H9 (cell line): ENCODE measurements at regions not wholly inside any gene's neighbourhood (a gene's known extent, or its start where the extent isn't known, plus 50 kb on each side); places are given as distances from the start of the nearest gene placed in this dataset.

ENCODE experiments used
- DNase-seq: peaks from one replicate; pipeline ENCODE4 v3.0.0-alpha.2; 2017
- H2AFZ ChIP-seq: one replicate; pipeline ENCODE4 v1.6.1; 2013; ENCODE audit warnings: mild to moderate bottlenecking, low read length, control low read depth, moderate library complexity
- H2AK5ac ChIP-seq: 2 replicates; pipeline ENCODE4 v1.6.1; 2013; ENCODE audit warnings: low read length, control low read depth, mixed read lengths; ENCODE audit not compliant: insufficient read length
- H2BK120ac ChIP-seq: one replicate; pipeline ENCODE4 v1.6.1; 2013; ENCODE audit warnings: low read depth, mild to moderate bottlenecking, low read length, control low read depth, inconsistent platforms; ENCODE audit not compliant: poor library complexity, severe bottlenecking
- H2BK12ac ChIP-seq: 2 replicates; pipeline ENCODE4 v1.6.1; 2013; ENCODE audit warnings: low read length, control low read depth, mixed read lengths, low read depth; ENCODE audit not compliant: insufficient read length
- H2BK15ac ChIP-seq: 2 replicates; pipeline ENCODE4 v1.6.1; 2013; ENCODE audit warnings: low read depth, low read length, control low read depth
- H2BK20ac ChIP-seq: one replicate; pipeline ENCODE4 v1.6.1; 2013; ENCODE audit warnings: low read depth, mild to moderate bottlenecking, low read length, control low read depth, inconsistent platforms; ENCODE audit not compliant: poor library complexity, severe bottlenecking
- H2BK5ac ChIP-seq: 2 replicates; pipeline ENCODE4 v1.6.1; 2013; ENCODE audit warnings: low read length, control low read depth, mixed read lengths; ENCODE audit not compliant: insufficient read length
- H3K14ac ChIP-seq: 2 replicates; pipeline ENCODE4 v1.6.1; 2013; ENCODE audit warnings: low read length, control low read depth; ENCODE audit not compliant: insufficient read depth
- H3K18ac ChIP-seq: 2 replicates; pipeline ENCODE4 v1.6.1; 2013; ENCODE audit warnings: low read depth, mild to moderate bottlenecking, mixed read lengths, low read length, control low read depth; ENCODE audit not compliant: insufficient read length
- H3K23ac ChIP-seq: 2 replicates; pipeline ENCODE4 v1.6.1; 2013; ENCODE audit warnings: low read length, control low read depth, mixed read lengths, low read depth; ENCODE audit not compliant: insufficient read length
- H3K23me2 ChIP-seq: 2 replicates; pipeline ENCODE4 v1.6.1; 2013; ENCODE audit warnings: low read depth, mild to moderate bottlenecking, mixed read lengths, low read length, control low read depth; ENCODE audit not compliant: insufficient read length, poor library complexity, severe bottlenecking
- H3K27ac ChIP-seq: 2 replicates; pipeline ENCODE4 v1.5.1; 2013; ENCODE audit warnings: low read length, control low read depth, mixed read lengths, low read depth; ENCODE audit not compliant: insufficient read length
- H3K27me3 ChIP-seq: 2 replicates; pipeline ENCODE4 v1.6.1; 2013; ENCODE audit warnings: low read length, control low read depth, inconsistent platforms; ENCODE audit not compliant: insufficient read depth
- H3K4ac ChIP-seq: 2 replicates; pipeline ENCODE4 v1.6.1; 2013; ENCODE audit warnings: low read depth, mild to moderate bottlenecking, control low read depth, inconsistent platforms, low read length, moderate library complexity
- H3K4me1 ChIP-seq: 2 replicates; pipeline ENCODE4 v1.6.1; 2013; ENCODE audit warnings: low read length, control low read depth, inconsistent platforms; ENCODE audit not compliant: insufficient read depth
- H3K4me2 ChIP-seq: 2 replicates; pipeline ENCODE4 v1.6.1; 2013; ENCODE audit warnings: low read length, control low read depth, mixed read lengths; ENCODE audit not compliant: insufficient read length, insufficient read depth
- H3K56ac ChIP-seq: 2 replicates; pipeline ENCODE4 v1.6.1; 2013; ENCODE audit warnings: low read depth, mild to moderate bottlenecking, mixed read lengths, low read length, control low read depth; ENCODE audit not compliant: insufficient read length
- H3K79me1 ChIP-seq: 2 replicates; pipeline ENCODE4 v1.6.1; 2013; ENCODE audit warnings: low read depth, mild to moderate bottlenecking, moderate library complexity, low read length, control low read depth, inconsistent platforms; ENCODE audit not compliant: insufficient read depth, poor library complexity, severe bottlenecking
- H3K79me2 ChIP-seq: 2 replicates; pipeline ENCODE4 v1.6.1; 2013; ENCODE audit warnings: low read length, control low read depth, inconsistent platforms; ENCODE audit not compliant: insufficient read depth
- H3K9ac ChIP-seq: 2 replicates; pipeline ENCODE4 v1.6.1; 2013; ENCODE audit warnings: low read length, control low read depth, mixed read lengths; ENCODE audit not compliant: insufficient read length; ENCODE audit errors: extremely low read depth
- H3K9me3 ChIP-seq: one replicate; pipeline ENCODE4 v1.6.1; 2013; ENCODE audit warnings: low read depth, low read length, inconsistent platforms; ENCODE audit not compliant: control insufficient read depth
- H3T11ph ChIP-seq: one replicate; pipeline ENCODE4 v1.6.1; 2013; ENCODE audit warnings: mild to moderate bottlenecking, low read length, control low read depth, inconsistent platforms
- H4K20me1 ChIP-seq: one replicate; pipeline ENCODE4 v1.6.1; 2013; ENCODE audit not compliant: control insufficient read depth, insufficient read length, insufficient read depth
- H4K5ac ChIP-seq: 2 replicates; pipeline ENCODE4 v1.6.1; 2013; ENCODE audit warnings: low read depth, mild to moderate bottlenecking, mixed read lengths, low read length, control low read depth; ENCODE audit not compliant: insufficient read length
- H4K8ac ChIP-seq: replicated peaks from 2 replicates; pipeline ENCODE4 v1.6.1; 2013; ENCODE audit warnings: low read length, control low read depth, mixed read lengths, low read depth; ENCODE audit not compliant: insufficient read length
- H4K91ac ChIP-seq: 2 replicates; pipeline ENCODE4 v1.6.1; 2013; ENCODE audit warnings: low read depth, mild to moderate bottlenecking, moderate library complexity, mixed read lengths, low read length, control low read depth; ENCODE audit not compliant: insufficient read length
- H3K27ac Mint-ChIP-seq, 3 experiments: 2 replicates in 2 of 3; 3 replicates in 1 of 3; pipeline ENCODE4 v1.8.0; 2020 to 2021; ENCODE audit warnings: mixed read lengths in 3 of 3, mild to moderate bottlenecking in 1 of 3, moderate library complexity in 1 of 3
- H3K27me3 Mint-ChIP-seq: 2 replicates; pipeline ENCODE4 v1.8.0; 2021; ENCODE audit warnings: low read depth, mild to moderate bottlenecking, moderate library complexity, mixed read lengths
- H3K36me3 Mint-ChIP-seq, 3 experiments: 2 replicates in 2 of 3; 3 replicates in 1 of 3; pipeline ENCODE4 v1.8.0; 2020 to 2021; ENCODE audit warnings: low read depth in 3 of 3, mixed read lengths in 3 of 3; ENCODE audit not compliant: insufficient read depth in 1 of 3
- H3K4me1 Mint-ChIP-seq, 2 experiments: 2 replicates each; pipeline ENCODE4 v1.8.0; 2020; ENCODE audit warnings: mixed read lengths in 2 of 2
- H3K4me3 Mint-ChIP-seq, 2 experiments: 2 replicates in 1 of 2; 3 replicates in 1 of 2; pipeline ENCODE4 v1.8.0; 2020 to 2021; ENCODE audit warnings: mild to moderate bottlenecking in 2 of 2, mixed read lengths in 2 of 2, moderate library complexity in 1 of 2
- H3K9me3 Mint-ChIP-seq, 2 experiments: 2 replicates in 1 of 2; 3 replicates in 1 of 2; pipeline ENCODE4 v1.8.0; 2020; ENCODE audit warnings: mild to moderate bottlenecking in 2 of 2, mixed read lengths in 2 of 2, moderate library complexity in 1 of 2
- WGBS: extraction: QIAGEN DNeasy Blood & Tissue Kit; methylation state at CpG from one replicate; pipeline ENCODE4 v1.1.7; 2013; ENCODE audit warnings: missing lambda C conversion rate, low lambda C conversion rate, mixed read lengths; ENCODE audit not compliant: insufficient read length; ENCODE audit errors: extremely low coverage; 5-methylcytosine and 5-hydroxymethylcytosine counted together
- TF ChIP-seq, protein P1 (sequence below): fragments of 200-600 bp; sonication (generic); conservative IDR thresholded peaks from 3 replicates; pipeline ENCODE4 v1.8.0; 2021; ENCODE audit warnings: antibody characterized with exemption, mild to moderate bottlenecking

DNA sequence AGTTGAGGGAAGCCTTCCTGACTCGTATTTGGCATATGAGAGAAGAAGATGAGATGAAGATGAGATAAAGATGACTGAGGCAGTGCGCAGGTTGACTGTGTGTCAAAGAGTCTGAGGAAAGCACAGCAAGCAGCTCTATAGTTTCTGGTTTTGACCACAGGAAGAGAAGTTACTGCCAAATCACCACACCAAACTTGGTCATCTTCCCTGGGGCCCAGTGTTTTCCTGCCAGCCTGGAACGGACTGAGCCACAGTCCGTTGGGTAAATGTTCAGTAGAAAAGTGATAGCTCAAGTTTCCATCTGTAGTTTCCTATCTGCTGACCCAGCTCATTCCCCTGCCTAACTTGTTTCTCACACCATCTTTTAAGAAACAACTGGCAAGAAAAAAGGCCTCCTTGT, 80.7 kb upstream of the ADAMTS19 start:
- Histone ChIP-seq H3K27ac (no peak overlapping the region), H4K8ac (no peak overlapping the region), H3K56ac (no peak overlapping the region), H3K23ac (no peak overlapping the region), H3K9me3 (no peaks in the 10 kb centered on the region), H3T11ph (no peak overlapping the region), H2BK120ac (no peak overlapping the region), H4K20me1 (no peaks in the 10 kb centered on the region), H3K79me2 (no peaks in the 10 kb centered on the region), H3K79me1 (no peaks in the 10 kb centered on the region), H3K4me1 (no peaks in the 10 kb centered on the region), H3K9ac (no peak overlapping the region), H3K18ac (no peak overlapping the region), H2AFZ (peak overlapping the region; percentile 40), H2BK5ac (no peak overlapping the region), H2BK20ac (no peak overlapping the region), H3K27me3 (no peaks in the 10 kb centered on the region), H3K4me2 (no peak overlapping the region), H2BK12ac (no peak overlapping the region), H3K14ac (no peak overlapping the region), H3K23me2 (no peaks in the 10 kb centered on the region), H2AK5ac (no peak overlapping the region), H3K4ac (no peak overlapping the region), H4K91ac (no peak overlapping the region), H4K5ac (no peak overlapping the region), H2BK15ac (no peak overlapping the region)
- peaks cover 0 to 8% of the 10 kb centered on the region in 2 experiments; a peak in 2 of 4 replicates for H3K4me1 Mint-ChIP-seq
- H3K27ac Mint-ChIP-seq: peak overlapping the region in 1 of 3 experiments; percentile 10; a peak in 1 of 7 replicates
- no peak overlapping the region for H3K4me3 Mint-ChIP-seq
- no peaks in the 10 kb centered on the region for H3K9me3 Mint-ChIP-seq
- no peak for DNase-seq
- WGBS: no CpG with 5 or more reads among the region's 4 CpGs
- H3K27me3 Mint-ChIP-seq: no peaks in the 10 kb centered on the region
- TF ChIP-seq, protein P1, sequence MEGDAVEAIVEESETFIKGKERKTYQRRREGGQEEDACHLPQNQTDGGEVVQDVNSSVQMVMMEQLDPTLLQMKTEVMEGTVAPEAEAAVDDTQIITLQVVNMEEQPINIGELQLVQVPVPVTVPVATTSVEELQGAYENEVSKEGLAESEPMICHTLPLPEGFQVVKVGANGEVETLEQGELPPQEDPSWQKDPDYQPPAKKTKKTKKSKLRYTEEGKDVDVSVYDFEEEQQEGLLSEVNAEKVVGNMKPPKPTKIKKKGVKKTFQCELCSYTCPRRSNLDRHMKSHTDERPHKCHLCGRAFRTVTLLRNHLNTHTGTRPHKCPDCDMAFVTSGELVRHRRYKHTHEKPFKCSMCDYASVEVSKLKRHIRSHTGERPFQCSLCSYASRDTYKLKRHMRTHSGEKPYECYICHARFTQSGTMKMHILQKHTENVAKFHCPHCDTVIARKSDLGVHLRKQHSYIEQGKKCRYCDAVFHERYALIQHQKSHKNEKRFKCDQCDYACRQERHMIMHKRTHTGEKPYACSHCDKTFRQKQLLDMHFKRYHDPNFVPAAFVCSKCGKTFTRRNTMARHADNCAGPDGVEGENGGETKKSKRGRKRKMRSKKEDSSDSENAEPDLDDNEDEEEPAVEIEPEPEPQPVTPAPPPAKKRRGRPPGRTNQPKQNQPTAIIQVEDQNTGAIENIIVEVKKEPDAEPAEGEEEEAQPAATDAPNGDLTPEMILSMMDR: no peak
- H3K36me3 Mint-ChIP-seq: no peaks in the 10 kb centered on the region
